LNCaP clone FGC (cell line): ENCODE measurements at regions not wholly inside any gene's neighbourhood (a gene's known extent, or its start where the extent isn't known, plus 50 kb on each side); places are given as distances from the start of the nearest gene placed in this dataset.

ENCODE experiments used
- DNase-seq: peaks from one replicate; pipeline ENCODE4 v3.0.0-alpha.2; 2011; ENCODE audit warnings: low read depth
- H3K4me3 ChIP-seq: 2 replicates; pipeline ENCODE4 v1.5.1; 2011; ENCODE audit warnings: mild to moderate bottlenecking, low read depth, low read length, control low read depth
- TF ChIP-seq, protein P1 (sequence below): IDR thresholded peaks from 2 replicates; pipeline ENCODE4 v1.5.1; 2012; ENCODE audit warnings: mild to moderate bottlenecking; ENCODE audit not compliant: control insufficient read depth, insufficient read depth; ENCODE audit errors: extremely low read depth

GRCh38 chr20:4069751-4070150 lies 54.4 kb upstream of the RNF24 start:
- DNase-seq, result no peak
- TF ChIP-seq, protein P1, sequence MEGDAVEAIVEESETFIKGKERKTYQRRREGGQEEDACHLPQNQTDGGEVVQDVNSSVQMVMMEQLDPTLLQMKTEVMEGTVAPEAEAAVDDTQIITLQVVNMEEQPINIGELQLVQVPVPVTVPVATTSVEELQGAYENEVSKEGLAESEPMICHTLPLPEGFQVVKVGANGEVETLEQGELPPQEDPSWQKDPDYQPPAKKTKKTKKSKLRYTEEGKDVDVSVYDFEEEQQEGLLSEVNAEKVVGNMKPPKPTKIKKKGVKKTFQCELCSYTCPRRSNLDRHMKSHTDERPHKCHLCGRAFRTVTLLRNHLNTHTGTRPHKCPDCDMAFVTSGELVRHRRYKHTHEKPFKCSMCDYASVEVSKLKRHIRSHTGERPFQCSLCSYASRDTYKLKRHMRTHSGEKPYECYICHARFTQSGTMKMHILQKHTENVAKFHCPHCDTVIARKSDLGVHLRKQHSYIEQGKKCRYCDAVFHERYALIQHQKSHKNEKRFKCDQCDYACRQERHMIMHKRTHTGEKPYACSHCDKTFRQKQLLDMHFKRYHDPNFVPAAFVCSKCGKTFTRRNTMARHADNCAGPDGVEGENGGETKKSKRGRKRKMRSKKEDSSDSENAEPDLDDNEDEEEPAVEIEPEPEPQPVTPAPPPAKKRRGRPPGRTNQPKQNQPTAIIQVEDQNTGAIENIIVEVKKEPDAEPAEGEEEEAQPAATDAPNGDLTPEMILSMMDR, result no peak
- no peak overlapping the region for H3K4me3 ChIP-seq

DNA sequence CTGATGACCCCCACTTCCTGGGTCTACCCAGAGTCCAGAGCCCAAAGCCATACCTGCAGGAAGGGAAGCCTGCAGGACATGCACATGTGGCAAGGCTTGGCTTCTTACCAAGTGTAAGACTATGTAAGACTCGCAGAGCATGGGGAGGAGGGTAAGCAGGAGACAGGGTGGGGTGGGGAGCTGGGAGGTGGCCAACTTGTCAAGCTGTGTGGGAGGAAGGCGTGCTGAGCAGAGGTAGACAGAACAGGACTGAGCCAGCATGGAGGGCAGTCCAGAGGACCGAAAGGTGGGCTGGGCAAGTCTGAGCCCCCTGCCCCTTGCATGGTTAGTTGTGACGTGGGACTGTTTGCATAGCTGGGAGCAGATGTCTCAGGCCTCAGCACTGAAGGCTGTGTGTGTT lies 53.4 kb upstream of the RNF24 start:
- H3K4me3 ChIP-seq, result no peak overlapping the region
- no peak for DNase-seq
- TF ChIP-seq, protein P1, result no peak

- DNase-seq, result no peak
- TF ChIP-seq, protein P1, result no peak
- H3K4me3 ChIP-seq, result no peak overlapping the region
These were observed 52.4 kb upstream of the RNF24 start for GRCh38 chr20:4067600-4068261.

- DNase-seq, result no peak
- H3K4me3 ChIP-seq, result no peak overlapping the region
- TF ChIP-seq, protein P1, result no peak
These were observed 51.2 kb upstream of the RNF24 start for GRCh38 chr20:4066551-4066950.

DNA sequence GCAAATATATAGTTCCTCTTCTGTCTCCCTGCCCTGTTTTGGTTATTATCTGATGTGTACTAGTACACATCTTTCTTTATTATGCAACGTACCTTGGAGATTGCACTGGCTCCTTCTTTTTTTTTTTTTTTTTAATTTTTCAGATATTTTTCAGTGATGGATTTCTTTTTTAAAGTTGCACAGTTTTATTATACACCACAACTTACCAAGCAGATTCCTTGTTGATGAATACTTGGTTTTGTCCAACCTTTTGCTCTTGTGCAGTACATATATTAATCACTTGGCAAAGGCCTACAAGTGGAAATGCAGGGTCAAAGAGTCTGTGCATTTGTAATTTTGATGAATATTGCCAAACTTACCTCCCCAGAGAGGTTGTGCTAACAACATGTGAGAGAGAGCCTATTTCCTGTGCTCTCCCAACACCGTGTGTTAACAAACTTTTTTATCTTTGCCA lies 50.1 kb upstream of the RNF24 start:
- no peak overlapping the region for H3K4me3 ChIP-seq
- TF ChIP-seq, protein P1, result no peak
- no peak for DNase-seq
